A673 (cell line): ENCODE measurements at regions not wholly inside any gene's neighbourhood (a gene's known extent, or its start where the extent isn't known, plus 50 kb on each side); places are given as distances from the start of the nearest gene placed in this dataset.

Source experiments
- BruUV-seq: library from RNA; stranded (reverse); fragments of 400-500 nt; replicated peaks from 2 replicates; lab custom pipeline; 2021; lab: Mats Ljungman, UMichigan
- CTCF ChIA-PET: fragments of 300-600 bp; sonication (Branson Sonifier 250); formaldehyde crosslinking; loops from one replicate; lab custom pipeline; 2022; ENCODE audit warnings: antibody characterized with exemption; lab: Charles Lee
- POLR2A ChIA-PET: fragments of 300-600 bp; sonication (Branson Sonifier 250); formaldehyde crosslinking; loops from one replicate; lab custom pipeline; 2022; ENCODE audit warnings: antibody characterized with exemption; ENCODE audit not compliant: low non-redundant PET; lab: Charles Lee
- DNase-seq: peaks from one replicate; pipeline ENCODE4 v3.0.0-alpha.2; 2015; ENCODE audit warnings: low spot score
- H3K27ac ChIP-seq: fragments of 200-600 bp; sonication (generic); 2 replicates; pipeline ENCODE4 v1.5.1; 2016; ENCODE audit warnings: mixed run types, low read depth, mild to moderate bottlenecking, mixed read lengths, antibody characterized with exemption, low read length; ENCODE audit not compliant: poor library complexity, severe bottlenecking
- H3K27me3 ChIP-seq: fragments of 200-600 bp; sonication (generic); replicated peaks from 2 replicates; pipeline ENCODE4 v1.6.1; 2017; ENCODE audit warnings: mixed run types, low read depth, mild to moderate bottlenecking, mixed read lengths, antibody characterized with exemption, low read length; ENCODE audit not compliant: insufficient read depth, poor library complexity
- H3K36me3 ChIP-seq: fragments of 200-600 bp; sonication (generic); 2 replicates; pipeline ENCODE4 v1.6.1; 2016; ENCODE audit warnings: mixed run types, mild to moderate bottlenecking, mixed read lengths, antibody characterized with exemption, low read length; ENCODE audit not compliant: insufficient read depth, poor library complexity, severe bottlenecking
- H3K4me1 ChIP-seq: fragments of 200-600 bp; sonication (generic); 2 replicates; pipeline ENCODE4 v1.6.1; 2017; ENCODE audit warnings: mixed run types, mild to moderate bottlenecking, mixed read lengths, antibody characterized with exemption, low read length; ENCODE audit not compliant: insufficient read depth, poor library complexity, severe bottlenecking
- H3K4me3 ChIP-seq: fragments of 200-600 bp; sonication (generic); 2 replicates; pipeline ENCODE4 v1.5.1; 2016; ENCODE audit warnings: low read depth, mixed run types, mild to moderate bottlenecking, mixed read lengths, low read length; ENCODE audit not compliant: poor library complexity, severe bottlenecking
- H3K9me3 ChIP-seq: fragments of 200-600 bp; sonication (generic); 2 replicates; pipeline ENCODE4 v1.6.1; 2016; ENCODE audit warnings: mixed run types, low read depth, mild to moderate bottlenecking, mixed read lengths, antibody characterized with exemption, low read length; ENCODE audit not compliant: poor library complexity, severe bottlenecking
- CTCF ChIP-seq: fragments of 300-800, 200-600 bp; sonication (generic); conservative IDR thresholded peaks from 2 replicates; pipeline ENCODE4 v1.5.1; 2017; ENCODE audit warnings: low read depth, mild to moderate bottlenecking, antibody characterized with exemption, low read length, moderate library complexity, mixed read lengths
- EZH2 ChIP-seq: fragments of 200-600 bp; sonication (generic); IDR thresholded peaks from 2 replicates; pipeline ENCODE4 v1.6.1; 2017; ENCODE audit warnings: borderline replicate concordance, low read depth, mild to moderate bottlenecking, mixed read lengths, antibody characterized with exemption, low read length; ENCODE audit not compliant: poor library complexity, severe bottlenecking
- intact Hi-C: fragments of 100-400 bp; cut with micrococcal nuclease; formaldehyde crosslinking; loops from one replicate; pipeline ENCODE4 v1.10.0; 2022; ENCODE audit not compliant: unreplicated experiment

DNA sequence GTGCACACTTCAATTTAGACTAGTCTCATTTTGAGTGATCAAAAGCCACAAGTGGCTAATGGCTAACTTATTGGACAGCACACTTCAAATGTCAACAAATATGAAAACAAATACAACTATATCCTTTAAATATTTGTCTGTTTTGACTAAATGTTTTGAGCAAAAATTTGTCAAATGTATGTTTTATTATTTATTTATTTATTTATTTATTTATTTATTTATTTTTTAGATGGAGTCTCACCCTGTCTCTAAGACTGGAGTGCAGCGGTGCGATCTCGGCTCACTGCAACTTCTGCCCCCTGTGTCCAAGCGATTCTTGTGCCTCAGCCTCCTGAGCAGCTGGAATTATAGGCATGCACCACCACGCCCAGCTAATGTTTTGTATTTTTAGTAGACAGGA is 1392.1 kb upstream of the WWC1 start:
- Histone ChIP-seq H3K27ac (no peak overlapping the region), H3K36me3 (no peaks in the 10 kb centered on the region), H3K4me1 (no peaks in the 10 kb centered on the region), H3K9me3 (no peaks in the 10 kb centered on the region), H3K27me3 (peaks cover 3% of the 10 kb centered on the region), H3K4me3 (no peak overlapping the region)
- ChIA-PET CTCF (no interaction called here), POLR2A (no interaction called here)
- BruUV-seq, result no TSS peak
- TF ChIP-seq CTCF (no peak), EZH2 (no peak)
- intact Hi-C loops, result no loop called here
- DNase-seq, result no peak

DNA sequence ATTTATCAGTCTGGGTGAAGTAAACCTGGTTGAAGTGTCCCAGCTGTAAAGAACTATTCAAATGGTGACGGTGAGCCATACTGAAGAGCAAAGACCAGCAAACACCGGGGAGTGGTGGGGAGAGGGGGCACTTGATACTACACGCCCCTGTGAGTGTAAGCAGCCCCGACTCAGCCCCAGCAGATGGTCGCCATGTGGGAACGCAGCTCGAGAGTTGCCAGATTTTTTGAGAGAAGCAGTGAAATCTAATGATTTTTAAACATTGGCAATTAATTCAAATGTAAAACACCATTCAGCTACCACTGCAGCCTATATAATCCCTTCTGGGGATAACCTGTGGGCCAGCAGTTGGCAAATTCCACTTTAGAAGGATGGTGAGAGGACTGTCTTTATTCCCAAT is 1386.9 kb upstream of the WWC1 start:
- no peak for DNase-seq
- Histone ChIP-seq H3K27me3 (peaks cover 3% of the 10 kb centered on the region), H3K9me3 (no peaks in the 10 kb centered on the region), H3K4me1 (no peaks in the 10 kb centered on the region), H3K36me3 (no peaks in the 10 kb centered on the region), H3K4me3 (no peak overlapping the region), H3K27ac (no peak overlapping the region)
- ChIA-PET POLR2A (no interaction called here), CTCF (no interaction called here)
- TF ChIP-seq CTCF (no peak), EZH2 (no peak)
- intact Hi-C loops, result no loop called here
- BruUV-seq, result no TSS peak

DNA sequence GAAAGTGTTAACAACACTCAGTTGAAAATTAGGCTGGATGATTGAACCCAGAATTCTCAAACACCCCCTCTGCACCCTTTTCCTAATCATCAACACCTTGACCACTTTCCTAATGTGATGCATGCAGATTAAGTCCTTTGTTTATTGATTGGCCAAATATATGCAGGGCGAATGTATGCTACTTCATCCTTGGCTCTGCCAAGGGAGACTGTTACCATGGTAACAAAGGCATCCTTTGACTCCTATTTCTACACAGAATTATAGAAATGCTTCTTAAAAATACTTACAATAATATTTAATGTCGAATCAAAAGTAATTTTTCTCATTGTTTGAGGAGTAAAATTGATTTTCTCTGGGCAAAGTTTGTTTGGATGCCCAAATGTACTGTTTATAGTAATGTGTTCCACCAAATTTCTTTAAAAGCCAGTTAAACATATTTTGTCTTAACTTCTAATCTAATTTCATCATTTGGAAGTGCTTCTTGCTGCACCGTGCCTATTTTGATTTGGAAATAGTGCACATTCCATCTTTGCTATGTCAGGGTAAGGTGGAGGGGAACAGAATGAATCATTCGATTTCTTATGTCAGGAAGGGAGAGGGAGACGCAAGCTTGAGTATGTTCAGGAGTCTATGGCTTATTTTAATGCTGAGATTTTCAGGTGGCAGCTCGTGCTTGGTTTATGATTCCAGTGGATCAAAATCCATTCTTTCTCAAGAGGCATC is 1384.3 kb upstream of the WWC1 start:
- no peak overlapping the region for H3K27ac ChIP-seq
- H3K4me1 ChIP-seq, result no peaks in the 10 kb centered on the region
- no peak for TF ChIP-seq EZH2
- no peak for TF ChIP-seq CTCF
- H3K36me3 ChIP-seq, result no peaks in the 10 kb centered on the region
- H3K4me3 ChIP-seq, result no peak overlapping the region
- intact Hi-C loops, result no loop called here
- ChIA-PET CTCF (no interaction called here), POLR2A (no interaction called here)
- peaks cover 3% of the 10 kb centered on the region for H3K27me3 ChIP-seq
- DNase-seq, result no peak
- no TSS peak for BruUV-seq
- H3K9me3 ChIP-seq, result no peaks in the 10 kb centered on the region
